ENCODE measurements at regions not wholly inside any gene's neighbourhood (a gene's known extent, or its start where the extent isn't known, plus 50 kb on each side); places are given as distances from the start of the nearest gene placed in this dataset.
"Not testable (repeated sequence)": the region's sequence is repeated elsewhere in the genome, so short reads cannot be mapped to it uniquely, and the experiment has no call there.

- TF ChIP-seq CTCF, EP300 (IDR thresholded peaks at IDR 0.05): not testable (repeated sequence)
These were observed 412.3 kb downstream of the KCNRG start for GRCh38 chr13:50427511-50427910.

All from ovary (tissue), 3 donors.